ENCODE measurements at regions not wholly inside any gene's neighbourhood (a gene's known extent, or its start where the extent isn't known, plus 50 kb on each side); places are given as distances from the start of the nearest gene placed in this dataset.

DNA sequence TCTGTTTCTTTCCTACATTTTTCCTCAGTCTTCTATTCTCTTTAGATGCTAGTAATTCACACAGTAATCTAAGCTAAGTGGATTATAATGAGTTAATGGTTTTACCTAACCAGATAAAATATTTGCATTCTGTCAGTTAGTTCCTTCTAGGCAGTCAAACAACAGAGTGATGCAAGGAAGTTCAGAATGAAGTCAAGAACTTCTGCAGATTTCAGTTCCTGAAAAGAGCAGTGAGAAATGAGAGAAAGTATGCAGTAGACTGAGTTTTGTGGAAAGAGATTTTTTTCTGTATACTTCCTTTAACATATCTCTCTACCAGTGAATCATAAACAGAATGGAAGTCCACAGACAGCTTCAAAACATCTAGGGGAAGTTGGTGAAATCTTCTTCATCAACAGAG is 774.0 kb upstream of the POU3F4 start:
- TF ChIP-seq, protein P1, sequence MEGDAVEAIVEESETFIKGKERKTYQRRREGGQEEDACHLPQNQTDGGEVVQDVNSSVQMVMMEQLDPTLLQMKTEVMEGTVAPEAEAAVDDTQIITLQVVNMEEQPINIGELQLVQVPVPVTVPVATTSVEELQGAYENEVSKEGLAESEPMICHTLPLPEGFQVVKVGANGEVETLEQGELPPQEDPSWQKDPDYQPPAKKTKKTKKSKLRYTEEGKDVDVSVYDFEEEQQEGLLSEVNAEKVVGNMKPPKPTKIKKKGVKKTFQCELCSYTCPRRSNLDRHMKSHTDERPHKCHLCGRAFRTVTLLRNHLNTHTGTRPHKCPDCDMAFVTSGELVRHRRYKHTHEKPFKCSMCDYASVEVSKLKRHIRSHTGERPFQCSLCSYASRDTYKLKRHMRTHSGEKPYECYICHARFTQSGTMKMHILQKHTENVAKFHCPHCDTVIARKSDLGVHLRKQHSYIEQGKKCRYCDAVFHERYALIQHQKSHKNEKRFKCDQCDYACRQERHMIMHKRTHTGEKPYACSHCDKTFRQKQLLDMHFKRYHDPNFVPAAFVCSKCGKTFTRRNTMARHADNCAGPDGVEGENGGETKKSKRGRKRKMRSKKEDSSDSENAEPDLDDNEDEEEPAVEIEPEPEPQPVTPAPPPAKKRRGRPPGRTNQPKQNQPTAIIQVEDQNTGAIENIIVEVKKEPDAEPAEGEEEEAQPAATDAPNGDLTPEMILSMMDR (IDR thresholded peaks at IDR 0.05) = no peak
- no peak for TF ChIP-seq POLR2A (IDR thresholded peaks at IDR 0.05)

All from thyroid gland (tissue), 4 donors.